ENCODE measurements at regions not wholly inside any gene's neighbourhood (a gene's known extent, or its start where the extent isn't known, plus 50 kb on each side); places are given as distances from the start of the nearest gene placed in this dataset.

DNA sequence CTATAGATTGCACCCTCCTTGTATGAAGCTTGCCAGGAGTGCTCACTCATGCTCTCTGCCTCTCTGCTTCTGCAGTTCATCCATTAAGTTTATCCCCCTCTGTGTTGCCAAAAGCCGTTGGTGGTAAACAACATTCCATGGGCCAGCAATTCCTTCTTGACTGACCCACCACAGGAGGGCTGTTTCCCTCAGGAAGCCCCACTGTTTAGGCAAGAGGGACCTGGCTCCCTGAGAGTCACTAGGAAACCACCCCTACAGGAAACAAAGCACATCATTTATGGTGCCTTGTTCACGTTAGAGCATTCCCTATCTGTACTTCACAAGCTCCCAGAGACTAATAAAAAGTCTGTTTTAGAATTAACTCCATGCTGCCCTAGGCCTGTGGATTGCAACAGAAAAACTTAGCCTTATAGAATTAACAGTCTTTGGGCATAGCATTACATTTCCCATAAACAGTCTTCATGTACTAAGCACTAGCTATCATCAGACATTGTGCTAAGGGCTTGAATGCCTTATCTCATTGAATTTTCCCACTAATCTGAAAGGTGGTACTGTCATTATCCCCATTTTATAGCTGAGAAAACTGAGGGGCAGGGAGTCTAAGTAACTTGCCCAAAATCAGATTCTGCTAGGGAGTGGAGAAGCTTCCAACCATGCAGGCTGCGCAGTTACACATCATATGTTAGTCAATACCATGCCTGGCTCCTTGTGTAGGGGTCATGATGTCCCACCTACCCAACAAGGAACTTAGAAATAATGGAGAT, 149.9 kb downstream of the SHQ1 start:
- no peak for DNase-seq (ENCODE audit: low read depth in 3 of 3)

DNA sequence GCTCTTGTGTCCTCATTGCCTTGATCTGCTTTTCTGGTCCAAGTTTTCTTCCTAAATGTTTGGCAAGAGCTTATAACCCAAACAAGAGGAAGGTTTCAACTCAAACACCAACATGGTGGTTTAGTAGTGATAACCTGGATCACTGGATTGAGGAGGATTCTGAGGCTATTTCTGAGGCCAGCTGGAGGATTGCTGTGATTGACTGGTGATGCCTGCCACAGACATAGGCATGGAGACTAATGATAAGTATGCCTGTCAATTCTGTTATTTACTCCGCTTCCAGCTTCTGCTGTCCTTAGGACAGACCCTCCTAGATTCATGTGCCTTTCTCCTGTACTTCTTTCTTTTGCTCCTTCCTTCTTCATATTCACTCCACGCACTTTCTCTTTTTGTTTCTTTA, 150.5 kb downstream of the SHQ1 start:
- no peak for DNase-seq (ENCODE audit: low read depth in 3 of 3)

DNA sequence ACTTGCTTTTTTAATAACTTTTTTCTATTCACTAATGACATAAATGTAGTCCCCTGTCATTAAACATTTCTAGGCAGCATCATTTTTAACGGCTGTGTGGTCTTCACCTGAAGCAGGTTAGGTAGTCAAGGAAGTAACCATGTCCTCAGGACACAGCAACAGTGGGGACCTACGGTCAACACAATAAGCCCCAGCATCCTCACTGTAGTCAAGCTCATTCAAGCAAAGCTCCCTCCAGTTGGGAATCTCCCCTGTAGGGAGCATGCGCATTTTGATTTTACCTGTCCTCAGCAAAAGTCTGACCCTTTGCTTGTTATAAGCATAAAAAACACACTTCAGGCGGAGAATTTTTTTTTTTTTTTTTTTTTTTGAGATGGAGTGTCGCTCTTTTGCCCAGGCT, 151.4 kb downstream of the SHQ1 start:
- no peak for DNase-seq (ENCODE audit: low read depth in 3 of 3)

DNA sequence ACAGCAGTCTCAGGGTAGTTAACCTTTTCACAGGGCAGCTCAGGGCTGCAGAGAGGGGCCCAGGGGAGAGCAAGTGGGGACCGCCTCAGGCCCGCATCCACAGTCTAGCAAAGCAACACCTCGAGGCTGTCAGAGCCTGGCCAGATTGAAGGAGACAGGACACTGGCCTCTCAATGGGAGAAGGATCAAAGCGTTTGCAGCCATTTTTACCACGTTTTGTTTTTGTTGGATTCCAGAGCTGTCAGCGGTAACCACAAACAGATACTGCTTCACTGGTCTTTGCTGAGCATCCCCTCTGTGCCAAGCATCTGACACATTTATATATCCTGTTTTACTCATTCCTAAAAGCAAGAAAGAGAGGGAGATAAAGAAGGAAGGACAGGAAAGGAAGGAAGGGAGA, 153.8 kb downstream of the SHQ1 start:
- no peak for DNase-seq (ENCODE audit: low read depth in 3 of 3)

DNA sequence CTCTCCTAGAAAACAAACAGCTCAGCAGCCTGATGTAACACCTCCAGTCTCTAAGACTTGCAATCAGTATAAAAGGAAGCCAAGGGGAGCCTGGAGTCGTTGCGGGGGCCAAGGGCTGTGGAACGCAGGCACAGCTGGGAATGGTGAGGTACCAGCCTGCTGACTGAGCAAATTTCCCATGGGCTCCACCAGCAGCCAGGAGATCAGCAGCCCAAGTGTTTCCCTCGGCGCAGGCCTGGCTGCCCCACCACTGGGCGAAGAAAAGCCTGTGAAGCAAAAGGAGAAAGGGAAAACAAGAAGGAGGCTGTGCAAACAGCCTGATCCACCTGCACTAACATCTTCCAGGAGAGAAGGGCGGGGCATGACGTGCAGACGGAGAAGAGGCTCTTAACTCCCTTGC, 155.3 kb downstream of the SHQ1 start:
- DNase-seq (ENCODE audit: low read depth in 3 of 3), result no peak

DNA sequence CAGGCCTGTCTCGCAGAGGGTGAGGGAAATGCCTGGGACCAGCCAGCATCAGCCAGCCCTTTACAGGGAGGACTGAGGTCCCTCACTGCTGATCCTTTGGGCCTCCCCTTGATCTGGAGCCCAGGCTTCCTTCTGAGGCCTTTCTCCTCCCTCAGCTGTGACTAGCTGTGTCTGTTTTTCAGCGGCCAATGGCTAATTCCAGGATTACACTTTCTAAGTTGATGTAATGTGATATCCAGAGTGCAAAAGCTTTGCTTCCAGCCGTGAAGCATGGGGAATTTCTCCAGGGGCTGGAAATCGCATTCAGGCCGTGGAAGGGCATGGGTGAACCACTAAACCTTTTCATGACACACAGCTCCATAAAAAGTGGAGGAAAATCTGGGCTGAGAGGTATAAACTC, 157.6 kb downstream of the SHQ1 start:
- no peak for DNase-seq (ENCODE audit: low read depth in 3 of 3)

DNA sequence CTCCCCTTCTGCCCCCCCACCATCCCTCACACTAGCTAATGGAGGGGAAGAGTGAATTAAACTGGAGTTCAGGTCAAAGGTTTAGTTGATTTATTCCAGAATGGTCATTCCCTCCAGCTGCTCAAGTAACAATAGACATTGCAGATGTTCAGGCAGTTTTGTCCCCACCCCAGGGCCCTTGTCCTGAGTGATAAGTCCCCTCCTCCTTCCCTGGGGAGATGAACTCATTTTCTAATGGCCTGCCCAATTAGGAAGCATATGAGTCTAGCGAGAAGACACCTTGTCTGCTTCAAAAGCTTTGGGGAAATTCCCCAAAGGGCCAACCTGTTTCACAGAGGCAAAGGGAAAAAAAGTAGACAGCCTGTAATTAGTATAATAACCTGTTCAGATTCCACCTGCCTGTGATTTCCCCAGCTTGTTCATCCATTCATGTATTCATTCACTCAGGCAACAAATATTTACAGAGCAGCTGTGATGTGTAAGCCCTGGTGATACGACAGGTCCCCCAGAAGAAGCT, 165.3 kb downstream of the SHQ1 start:
- no peak for DNase-seq (ENCODE audit: low read depth in 3 of 3)

DNA sequence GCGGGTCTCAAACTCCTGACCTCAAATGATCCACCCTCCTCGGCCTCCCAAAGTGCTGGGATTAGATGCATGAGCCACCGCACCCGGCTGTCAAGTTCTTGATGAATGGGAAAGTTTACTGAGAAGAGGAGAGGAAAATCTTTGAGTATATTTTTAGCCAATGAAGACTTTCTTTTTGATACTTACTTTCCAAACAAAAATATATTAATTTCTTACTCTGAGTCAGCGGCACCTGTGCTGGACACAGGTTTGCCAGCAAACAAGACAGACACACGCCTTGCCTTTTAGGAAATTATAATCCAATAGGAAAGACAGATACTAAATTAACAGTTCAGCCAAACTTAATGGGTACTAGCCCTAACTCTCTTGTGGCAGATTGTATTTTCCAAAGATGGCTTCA, 166.6 kb downstream of the SHQ1 start:
- DNase-seq (ENCODE audit: low read depth in 3 of 3), result no peak

DNA sequence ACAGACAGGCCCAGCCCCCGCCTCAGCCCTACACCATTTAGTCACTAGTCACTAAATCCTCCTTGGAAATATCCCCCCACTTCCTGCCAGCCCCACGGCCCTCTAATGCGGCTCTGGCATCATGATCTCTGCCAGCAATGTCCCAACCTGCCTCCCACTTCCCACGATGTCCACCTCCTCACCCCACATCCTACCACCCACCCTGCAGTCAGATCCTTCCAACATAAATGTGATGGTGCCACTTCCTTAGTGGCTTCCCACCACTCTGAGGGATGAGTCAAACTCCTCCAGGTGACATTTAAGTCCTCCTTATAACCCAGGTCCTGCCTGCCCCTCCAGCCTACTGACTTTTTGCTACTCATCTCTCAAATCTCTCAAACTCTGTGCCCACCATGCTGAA, 167.5 kb downstream of the SHQ1 start:
- DNase-seq (ENCODE audit: low read depth in 3 of 3), result no peak

DNA sequence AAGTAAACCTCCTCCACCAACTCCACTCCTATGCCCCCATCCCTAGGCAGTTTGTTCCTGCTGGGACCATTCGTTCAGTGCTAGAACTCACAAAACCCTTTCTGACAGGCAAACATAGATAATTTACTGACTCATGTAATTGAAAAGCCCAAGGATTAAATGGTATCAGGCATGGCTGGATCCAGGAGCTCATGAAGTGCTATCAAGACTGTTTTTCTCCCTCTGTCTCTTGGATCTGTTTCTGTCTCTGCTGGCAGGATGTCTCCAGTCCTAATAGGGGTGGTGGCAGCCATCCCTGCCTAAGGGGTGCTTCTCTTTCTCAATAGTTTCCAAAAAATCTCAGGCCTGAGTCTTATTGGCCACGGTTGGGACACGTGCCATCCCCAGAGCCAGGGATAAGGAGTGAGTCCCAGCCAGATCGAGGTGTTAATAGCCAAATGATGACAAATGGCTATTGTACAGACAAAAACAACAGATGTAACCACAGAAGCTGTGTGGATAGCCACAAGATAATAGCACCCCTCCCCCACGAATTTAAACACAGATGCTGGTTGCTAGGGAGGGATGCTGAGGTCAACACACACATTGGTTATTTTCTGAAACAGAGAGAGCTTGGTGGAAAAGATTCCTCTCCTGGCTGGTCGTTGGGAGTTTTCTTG, 168.6 kb downstream of the SHQ1 start:
- DNase-seq (ENCODE audit: low read depth in 3 of 3), result no peak

DNA sequence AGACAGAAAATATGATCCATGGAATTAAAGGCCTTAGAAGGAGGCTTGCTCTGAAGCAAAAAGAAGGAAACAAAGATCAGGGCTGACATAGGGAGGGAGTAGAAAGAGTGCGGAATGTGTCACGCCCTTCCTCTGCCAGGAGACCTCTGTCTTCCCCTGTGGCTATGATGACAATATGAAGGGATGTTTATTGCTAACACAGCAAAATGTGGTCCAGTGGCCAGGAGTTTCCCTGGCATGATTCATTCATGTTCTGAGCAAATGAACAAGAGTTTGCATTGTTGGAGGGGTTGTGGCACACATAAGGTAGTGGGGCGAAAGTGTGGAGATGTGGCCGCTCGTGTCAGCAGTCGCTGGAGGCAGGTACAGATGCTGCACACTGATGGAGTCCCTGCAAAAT, 169.4 kb downstream of the SHQ1 start:
- no peak for DNase-seq (ENCODE audit: low read depth in 3 of 3)

DNA sequence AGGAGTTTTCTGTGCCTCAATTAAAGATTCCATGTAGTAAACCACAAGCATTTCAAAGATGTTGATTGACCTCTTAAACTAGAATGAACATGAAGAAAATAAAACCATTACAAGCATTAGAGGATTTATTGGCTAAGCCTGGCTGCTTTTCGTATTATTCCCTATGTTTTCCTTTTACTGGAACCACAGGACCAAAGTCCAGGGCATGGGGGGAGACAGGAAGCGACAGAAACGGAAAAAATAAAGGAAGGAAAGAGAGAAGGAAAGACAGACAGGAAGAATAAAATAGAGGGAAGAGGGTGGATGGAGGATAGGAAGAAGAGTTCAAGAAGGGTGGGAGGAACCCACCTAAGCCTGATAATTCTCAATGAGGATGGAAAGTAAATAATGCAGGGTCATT, 169.9 kb downstream of the SHQ1 start:
- no peak for DNase-seq (ENCODE audit: low read depth in 3 of 3)

DNA sequence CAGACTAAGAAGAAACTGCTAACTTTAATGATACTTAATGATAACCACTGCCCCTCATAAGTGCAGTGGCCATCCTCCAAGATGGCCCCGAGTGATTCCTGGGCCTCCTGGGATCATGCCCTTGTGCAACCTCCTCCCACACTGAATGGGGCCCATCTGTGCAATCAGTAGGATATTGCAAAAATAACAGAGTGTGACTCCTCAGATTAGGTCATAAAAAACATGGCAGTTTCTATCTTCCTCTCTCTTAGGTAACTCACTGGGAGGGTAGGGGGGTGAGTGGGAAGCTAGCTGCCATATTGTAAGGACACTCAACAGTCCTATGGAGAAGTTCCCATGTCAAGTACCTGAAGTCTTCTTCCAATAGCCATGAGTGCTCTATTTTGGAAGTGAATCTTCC, 173.0 kb downstream of the SHQ1 start:
- DNase-seq (ENCODE audit: low read depth in 3 of 3), result no peak

DNA sequence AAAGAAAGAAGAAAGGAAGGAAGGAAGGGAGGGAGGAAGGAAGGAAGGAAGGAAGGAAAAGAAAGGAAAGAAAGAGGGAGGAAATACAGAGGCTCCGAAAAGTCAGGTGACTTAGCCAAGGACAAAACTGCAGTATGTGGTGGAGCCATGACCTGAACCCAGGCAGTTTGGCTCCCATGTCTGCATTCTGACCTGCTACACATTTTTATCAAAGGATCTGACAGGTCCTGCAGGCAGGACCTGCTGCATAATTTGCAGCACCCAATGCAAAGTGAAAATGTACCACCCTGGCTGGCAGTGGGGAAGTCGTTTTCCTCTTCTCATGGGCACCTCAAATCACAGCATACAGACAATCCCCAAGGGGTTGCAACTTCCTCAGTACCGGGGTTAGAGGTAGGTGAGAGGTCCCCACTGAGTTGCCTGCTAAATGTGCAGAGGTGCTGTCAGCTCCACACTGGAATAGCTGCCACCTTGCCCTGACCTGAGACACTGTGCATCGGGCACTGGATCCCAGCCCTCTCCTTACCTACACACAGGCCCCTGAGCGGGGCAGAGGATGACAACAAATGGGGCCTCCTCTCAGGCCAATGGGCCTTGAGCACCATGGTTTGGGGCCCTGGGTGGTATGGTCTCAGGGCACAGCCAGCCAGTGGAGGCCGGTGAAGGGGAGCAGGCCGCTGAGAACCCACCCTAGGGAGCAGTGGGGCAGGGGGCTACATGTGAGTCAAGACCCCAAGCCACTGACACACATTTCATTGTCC, 175.1 kb downstream of the SHQ1 start:
- no peak for DNase-seq (ENCODE audit: low read depth in 3 of 3)

DNA sequence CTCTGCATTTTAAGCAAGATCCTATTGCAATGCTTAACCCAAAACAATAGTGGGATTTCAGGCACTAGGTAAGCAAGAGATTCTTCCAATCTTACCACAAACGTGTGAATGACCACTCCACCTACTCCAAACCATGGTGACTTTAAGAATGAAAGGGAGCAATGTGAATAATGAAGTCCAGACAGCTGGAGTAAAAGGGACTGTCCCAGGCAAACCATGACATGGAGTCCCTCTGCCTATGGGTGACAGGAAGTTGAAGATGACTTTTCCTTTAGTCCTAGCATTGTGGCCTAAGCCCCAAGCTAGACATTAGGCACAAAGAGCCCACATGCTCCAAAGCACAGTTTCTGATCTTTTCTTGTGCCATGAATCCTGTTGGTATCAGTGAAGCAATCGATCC, 179.0 kb downstream of the SHQ1 start:
- DNase-seq (ENCODE audit: low read depth in 3 of 3), result no peak

DNA sequence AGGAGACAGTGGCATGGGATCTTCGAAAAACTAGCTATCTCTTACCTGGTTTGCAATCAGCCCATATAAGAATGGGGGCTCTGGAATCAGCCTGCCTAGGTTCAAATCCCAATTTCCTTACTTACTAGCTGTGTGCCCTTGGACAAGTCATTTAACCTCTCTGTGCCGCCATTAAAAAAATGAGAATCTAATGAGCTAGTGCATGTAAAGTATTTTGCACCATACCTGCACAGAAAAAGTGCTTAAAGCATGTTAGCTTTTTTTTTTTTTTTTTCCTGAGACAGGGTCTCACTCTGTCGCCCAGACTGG, 181.8 kb downstream of the SHQ1 start:
- no peak for DNase-seq (ENCODE audit: low read depth in 3 of 3)

DNA sequence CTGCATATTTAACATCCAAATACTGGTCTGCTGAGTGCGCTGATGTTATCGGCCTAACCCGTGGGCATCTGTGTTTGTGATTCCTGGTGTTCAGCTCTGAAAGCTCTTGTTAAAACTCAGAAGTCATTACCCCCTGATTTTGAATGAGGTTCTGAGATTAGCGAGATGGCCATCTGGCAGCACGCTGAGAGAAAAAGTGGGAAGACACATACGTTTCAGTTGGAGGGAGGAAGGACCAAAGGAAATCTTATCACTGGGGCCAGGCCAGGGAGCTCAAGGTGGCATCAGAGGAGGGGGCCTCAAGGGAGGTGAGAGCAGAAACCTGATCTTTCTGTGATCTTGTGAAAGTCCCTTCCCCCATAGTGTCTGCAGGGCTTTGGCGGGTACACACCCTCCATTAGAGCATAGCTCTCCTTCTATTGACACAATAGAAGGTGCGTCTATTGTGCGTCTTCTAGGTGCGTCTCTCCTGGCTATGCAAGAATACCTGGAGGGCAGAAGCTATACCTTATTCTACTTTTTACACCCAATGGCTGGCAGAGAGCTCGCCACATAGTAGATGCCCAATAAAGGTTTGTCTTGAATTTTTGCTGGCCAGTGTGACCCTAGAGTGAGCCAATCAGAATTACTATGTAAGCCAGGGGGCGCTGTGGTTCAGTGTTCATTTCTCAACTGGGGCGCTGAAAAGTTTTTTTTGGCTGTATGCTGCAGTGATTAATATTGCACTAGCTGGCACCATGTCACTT, 182.4 kb downstream of the SHQ1 start:
- DNase-seq (ENCODE audit: low read depth in 3 of 3), result peak; percentile 25 to 44 (median 27)

DNA sequence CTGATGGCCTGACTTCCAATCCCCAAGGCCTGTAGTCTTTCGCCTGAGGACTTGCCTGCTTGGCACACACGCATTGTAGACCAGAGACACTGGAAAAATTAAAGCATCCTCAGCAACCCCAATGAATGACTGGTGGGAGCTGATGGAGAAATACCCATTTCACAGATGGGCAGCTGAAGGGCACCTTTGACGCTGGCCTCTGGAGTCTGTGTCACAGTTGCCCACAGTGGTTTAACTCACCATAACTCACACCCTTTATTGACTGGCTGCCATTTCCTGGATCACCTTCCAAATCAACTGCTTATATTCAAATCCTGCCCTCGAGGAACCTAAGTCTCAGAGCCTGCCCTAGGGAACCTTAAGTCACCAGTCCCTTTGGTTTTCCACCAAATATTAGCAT, 183.1 kb downstream of the SHQ1 start:
- DNase-seq (ENCODE audit: low read depth in 3 of 3), result no peak

DNA sequence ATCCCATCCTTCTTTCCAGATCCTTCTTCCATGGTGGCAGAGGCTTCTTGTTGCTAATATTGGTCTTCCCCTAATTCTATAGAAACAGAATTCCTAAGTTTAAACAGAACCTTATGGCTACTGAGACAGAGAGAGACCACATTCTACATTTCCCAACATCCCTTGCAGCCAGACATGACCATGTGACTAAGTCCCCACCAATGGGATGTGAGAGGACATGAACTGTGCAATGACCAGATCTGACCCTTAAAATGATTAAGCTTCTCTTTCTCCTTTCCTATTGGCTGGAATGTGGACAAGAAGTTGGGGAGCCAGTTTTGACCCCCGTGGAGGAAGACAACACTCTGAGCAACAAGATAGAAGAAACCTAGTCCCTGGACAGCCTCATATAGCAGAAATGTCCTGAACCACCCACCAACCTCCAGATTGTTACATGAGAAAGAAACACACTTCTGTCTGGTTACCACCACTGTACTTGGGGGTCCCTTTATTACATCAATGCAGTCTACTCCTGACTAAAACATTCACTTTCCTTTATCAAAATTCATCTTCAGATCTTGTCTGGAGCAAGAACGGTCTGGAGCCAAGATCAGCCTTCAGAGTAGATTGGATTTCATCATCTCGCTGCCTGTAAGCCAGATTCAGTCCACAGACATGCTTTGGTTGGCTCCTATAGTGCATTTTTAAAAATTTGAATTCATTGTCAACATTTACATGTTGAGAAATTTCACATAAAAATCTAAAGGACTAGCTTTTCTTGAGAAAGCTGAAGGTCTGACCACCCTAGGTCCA, 183.9 kb downstream of the SHQ1 start:
- DNase-seq (ENCODE audit: low read depth in 3 of 3), result no peak

DNA sequence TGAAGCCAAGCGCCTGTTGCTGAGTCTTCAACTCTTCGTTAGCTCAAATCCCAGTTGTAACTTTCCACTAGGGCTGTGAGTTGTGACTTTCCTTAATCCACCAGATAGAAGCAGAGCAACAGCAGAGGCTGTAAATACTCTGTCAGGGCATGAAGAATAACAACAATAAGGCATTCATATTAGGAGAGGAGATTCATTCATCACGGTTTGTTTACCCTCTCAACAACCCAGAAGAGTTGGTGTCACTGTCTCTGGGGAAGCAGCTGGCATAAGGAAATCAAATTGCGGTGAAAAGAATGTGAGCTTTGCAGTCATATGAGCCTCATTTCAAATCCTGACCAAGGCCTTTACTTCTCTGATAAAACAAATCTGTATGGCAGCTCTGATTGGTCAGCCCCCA, 184.8 kb downstream of the SHQ1 start:
- DNase-seq (ENCODE audit: low read depth in 3 of 3), result no peak

DNA sequence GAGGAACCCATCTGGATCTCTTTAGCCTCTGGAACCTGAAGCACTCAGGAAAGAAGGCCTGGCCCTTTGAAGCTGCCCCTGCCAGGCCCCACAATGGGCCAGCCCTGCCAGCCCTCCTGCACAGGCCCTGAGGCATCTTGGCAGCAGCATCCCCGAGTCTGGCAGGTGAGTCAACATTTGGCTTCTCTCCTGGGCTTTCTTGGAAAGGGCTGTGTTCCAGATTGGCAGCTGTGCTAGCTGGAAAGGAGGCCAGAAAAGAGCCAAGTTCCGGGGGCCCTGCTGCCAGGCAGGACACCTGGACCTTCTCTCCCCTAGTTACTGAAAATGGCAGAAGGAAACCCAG, 187.2 kb downstream of the SHQ1 start:
- DNase-seq (ENCODE audit: low read depth in 3 of 3), result no peak
